Naive thymus-derived CD4-positive, alpha-beta T cell (primary cell): ENCODE measurements at regions not wholly inside any gene's neighbourhood (a gene's known extent, or its start where the extent isn't known, plus 50 kb on each side); places are given as distances from the start of the nearest gene placed in this dataset.

Experiments
- ATAC-seq: fragments of 150-1000 bp; cut with Tn5 transposase; 2 replicates; pipeline ENCODE4 v1.10.0; 2021; ENCODE audit warnings: mild to moderate bottlenecking, moderate library complexity
- CTCF ChIA-PET: fragments of 350-600 bp; sonication (Branson Sonifier 250); formaldehyde crosslinking; loops from one replicate; lab custom pipeline; 2021; ENCODE audit warnings: antibody characterized with exemption; lab: Charles Lee
- POLR2A ChIA-PET: fragments of 350-600 bp; sonication (Branson Sonifier 250); formaldehyde crosslinking; loops from one replicate; lab custom pipeline; 2021; ENCODE audit warnings: antibody characterized with exemption, inconsistent platforms; lab: Charles Lee
- DNase-seq, 9 donors: peaks; one replicate each; pipeline versions ENCODE4 v3.0.0 to v3.0.0-alpha.2; 2020 to 2022; ENCODE audit warnings: mixed read lengths in 1 of 9
- H3K27ac ChIP-seq: one replicate; pipeline ENCODE4 v1.7.0; 2013; ENCODE audit warnings: mild to moderate bottlenecking, low read depth, low read length, moderate library complexity
- H3K27me3 ChIP-seq, 2 donors: one replicate each; pipeline ENCODE4 v1.7.0; 2013; ENCODE audit warnings: low read length in 2 of 2, mild to moderate bottlenecking in 2 of 2, moderate library complexity in 2 of 2; ENCODE audit not compliant: control insufficient read depth in 2 of 2, insufficient read depth in 2 of 2
- H3K36me3 ChIP-seq, 3 experiments: 1 replicate in 2 of 3; 2 replicates in 1 of 3; pipeline ENCODE4 v1.7.0; 2013; ENCODE audit warnings: low read length in 3 of 3, mild to moderate bottlenecking in 3 of 3, moderate library complexity in 1 of 3; ENCODE audit not compliant: insufficient read depth in 3 of 3, control insufficient read depth in 2 of 3
- H3K4me1 ChIP-seq, 2 donors: one replicate each; pipeline ENCODE4 v1.7.0; 2013; ENCODE audit warnings: low read length in 2 of 2, mild to moderate bottlenecking in 2 of 2, moderate library complexity in 1 of 2; ENCODE audit not compliant: control insufficient read depth in 2 of 2, insufficient read depth in 2 of 2
- H3K4me3 ChIP-seq: 2 replicates; pipeline ENCODE4 v1.7.0; 2013; ENCODE audit warnings: mild to moderate bottlenecking, low read length
- H3K9me3 ChIP-seq, 3 experiments: 1 replicate in 2 of 3; 2 replicates in 1 of 3; pipeline ENCODE4 v1.7.0; 2013; ENCODE audit warnings: low read length in 3 of 3; ENCODE audit not compliant: control insufficient read depth in 2 of 3
- H3K27ac Mint-ChIP-seq, 9 donors: one replicate each; pipeline ENCODE4 v1.8.0; 2020 to 2022; ENCODE audit warnings: mixed read lengths in 9 of 9, mild to moderate bottlenecking in 8 of 9, moderate library complexity in 5 of 9, inconsistent platforms in 2 of 9
- H3K27me3 Mint-ChIP-seq, 5 donors: one replicate each; pipeline ENCODE4 v1.8.0; 2021 to 2022; ENCODE audit warnings: mixed read lengths in 5 of 5, mild to moderate bottlenecking in 1 of 5
- H3K36me3 Mint-ChIP-seq, 5 donors: one replicate each; pipeline ENCODE4 v1.8.0; 2020 to 2022; ENCODE audit warnings: mixed read lengths in 5 of 5, mild to moderate bottlenecking in 3 of 5, inconsistent platforms in 1 of 5
- H3K4me1 Mint-ChIP-seq, 7 donors: one replicate each; pipeline ENCODE4 v1.8.0; 2020 to 2022; ENCODE audit warnings: mixed read lengths in 7 of 7, mild to moderate bottlenecking in 3 of 7, inconsistent platforms in 1 of 7
- H3K4me3 Mint-ChIP-seq, 10 donors: one replicate each; pipeline ENCODE4 v1.8.0; 2020 to 2022; ENCODE audit warnings: mild to moderate bottlenecking in 10 of 10, mixed read lengths in 10 of 10, moderate library complexity in 6 of 10, inconsistent platforms in 2 of 10
- H3K9me3 Mint-ChIP-seq, 11 donors: one replicate each; pipeline ENCODE4 v1.8.0; 2020 to 2022; ENCODE audit warnings: mixed read lengths in 11 of 11, mild to moderate bottlenecking in 4 of 11, inconsistent platforms in 1 of 11, moderate library complexity in 1 of 11
- intact Hi-C, 2 donors: fragments of 100-400 bp; cut with micrococcal nuclease; formaldehyde crosslinking; loops; one replicate each; pipeline ENCODE4 v1.15.1; 2023

- peaks cover 0 to 3% (median 0%) of the 10 kb centered on the region in 3 experiments for H3K9me3 ChIP-seq
- H3K4me3 ChIP-seq = no peak overlapping the region
- Mint-ChIP-seq H3K36me3 (peaks cover 0 to 6% (median 0%) of the 10 kb centered on the region in 5 donors), H3K4me3 (no peak overlapping the region), H3K9me3 (peaks cover 0 to 7% (median 4%) of the 10 kb centered on the region in 11 donors), H3K4me1 (no peaks in the 10 kb centered on the region), H3K27me3 (peaks cover 0 to 26% (median 16%) of the 10 kb centered on the region in 5 donors), H3K27ac (no peak overlapping the region)
- ChIA-PET CTCF (no interaction called here), POLR2A (no interaction called here)
- ATAC-seq (no peak), DNase-seq (no peak)
- H3K36me3 ChIP-seq = no peaks in the 10 kb centered on the region
- H3K27me3 ChIP-seq = no peaks in the 10 kb centered on the region
- no peaks in the 10 kb centered on the region for H3K4me1 ChIP-seq
- intact Hi-C loops = no loop called here
- H3K27ac ChIP-seq = no peak overlapping the region
These were observed 90.5 kb upstream of the SMIM21 start for GRCh38 chr18:75518007-75518406.

- DNase-seq (no peak), ATAC-seq (no peak)
- Mint-ChIP-seq H3K27me3 (peaks cover 0 to 28% (median 16%) of the 10 kb centered on the region in 5 donors), H3K9me3 (peaks cover 0 to 14% (median 9%) of the 10 kb centered on the region in 11 donors), H3K36me3 (peaks cover 0 to 6% (median under 1%) of the 10 kb centered on the region in 5 donors), H3K4me1 (no peaks in the 10 kb centered on the region), H3K27ac (no peak overlapping the region), H3K4me3 (no peak overlapping the region)
- intact Hi-C loops = no loop called here
- Histone ChIP-seq H3K27ac (no peak overlapping the region), H3K9me3 (peaks cover 0 to 3% (median 0%) of the 10 kb centered on the region in 3 experiments), H3K27me3 (no peaks in the 10 kb centered on the region), H3K36me3 (no peaks in the 10 kb centered on the region), H3K4me3 (no peak overlapping the region), H3K4me1 (no peaks in the 10 kb centered on the region)
- ChIA-PET CTCF (no interaction called here), POLR2A (no interaction called here)
These were observed 89.8 kb upstream of the SMIM21 start for GRCh38 chr18:75517286-75517685.

DNA sequence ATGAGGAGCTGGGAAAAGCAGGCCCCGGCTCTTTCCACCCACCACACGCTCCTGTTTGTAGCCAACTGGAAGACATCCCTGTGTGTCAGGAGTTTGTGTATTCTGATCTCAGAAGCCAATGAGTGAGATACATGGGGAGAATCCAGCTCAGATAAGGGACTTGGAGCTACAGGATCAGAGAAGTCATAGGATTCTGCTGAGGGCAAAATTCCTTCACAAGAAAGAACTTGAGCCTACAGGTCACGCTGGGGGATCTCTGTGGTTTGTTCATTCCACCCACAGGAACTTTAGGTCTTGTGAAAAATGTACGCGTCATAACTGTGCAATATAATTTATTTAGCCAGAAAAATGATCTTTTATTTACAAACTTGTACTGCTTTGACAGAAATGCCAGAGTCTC is 80.1 kb upstream of the SMIM21 start:
- Histone ChIP-seq H3K4me3 (no peak overlapping the region), H3K27me3 (no peaks in the 10 kb centered on the region), H3K4me1 (no peaks in the 10 kb centered on the region), H3K27ac (no peak overlapping the region), H3K9me3 (no peaks in the 10 kb centered on the region), H3K36me3 (no peaks in the 10 kb centered on the region)
- Mint-ChIP-seq H3K36me3 (peaks cover 0 to 10% (median 3%) of the 10 kb centered on the region in 5 donors), H3K4me1 (no peaks in the 10 kb centered on the region), H3K4me3 (no peak overlapping the region), H3K9me3 (peaks cover 3 to 19% (median 10%) of the 10 kb centered on the region in 11 donors), H3K27ac (no peak overlapping the region), H3K27me3 (peaks cover 0 to 47% (median 24%) of the 10 kb centered on the region in 5 donors)
- no peak for DNase-seq
- ChIA-PET POLR2A (no interaction called here), CTCF (interaction anchor here (1.4 kb wide), 1 partner anchor 8 kb away, joined by 3 read pairs; no protein-coding TSS in a partner anchor)
- ATAC-seq = no peak
- intact Hi-C loops = no loop called here

DNA sequence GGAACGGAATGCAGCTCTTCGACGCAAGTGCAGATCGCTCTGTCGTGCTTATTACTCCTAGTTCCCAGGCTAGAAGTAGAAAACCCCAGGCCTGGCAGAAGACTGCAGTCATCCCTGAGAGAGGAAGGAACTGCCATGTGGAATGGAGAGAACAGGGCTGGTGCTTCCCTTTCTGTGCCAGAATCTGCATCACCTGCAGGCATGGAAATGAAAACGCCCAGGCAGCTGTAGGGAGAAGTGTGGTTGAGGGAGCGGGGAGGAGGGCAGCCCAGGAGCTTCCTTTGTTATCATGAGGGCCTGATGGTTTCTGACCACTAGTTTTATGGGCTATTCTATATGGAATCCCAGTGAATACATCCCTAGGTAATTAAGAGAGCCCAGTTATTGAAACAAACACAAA is 79.4 kb upstream of the SMIM21 start:
- no peak overlapping the region for H3K27ac ChIP-seq
- H3K9me3 Mint-ChIP-seq = peaks cover 0 to 12% (median 5%) of the 10 kb centered on the region in 11 donors
- CTCF ChIA-PET = no interaction called here

GRCh38 chr18:75504469-75504868 is 77.0 kb upstream of the SMIM21 start:
- POLR2A ChIA-PET = no interaction called here
- no peak overlapping the region for H3K27ac Mint-ChIP-seq
- no peaks in the 10 kb centered on the region for H3K4me1 Mint-ChIP-seq
- H3K4me3 Mint-ChIP-seq = no peak overlapping the region
- Histone ChIP-seq H3K4me3 (no peak overlapping the region), H3K36me3 (no peaks in the 10 kb centered on the region), H3K27me3 (peaks cover 0 to 4% of the 10 kb centered on the region in 2 donors), H3K27ac (no peak overlapping the region), H3K9me3 (no peaks in the 10 kb centered on the region), H3K4me1 (no peaks in the 10 kb centered on the region)
- DNase-seq (no peak), ATAC-seq (no peak)
- intact Hi-C loops = no loop called here
- H3K36me3 Mint-ChIP-seq = no peaks in the 10 kb centered on the region
- H3K9me3 Mint-ChIP-seq = peaks cover 0 to 3% (median 0%) of the 10 kb centered on the region in 11 donors
- peaks cover 7 to 57% (median 34%) of the 10 kb centered on the region in 5 donors for H3K27me3 Mint-ChIP-seq
- CTCF ChIA-PET = no interaction called here

More for the DNA sequence above, 79.4 kb upstream of the SMIM21 start:
- POLR2A ChIA-PET = no interaction called here
- Mint-ChIP-seq H3K4me3 (no peak overlapping the region), H3K36me3 (peaks cover 0 to 10% (median 0%) of the 10 kb centered on the region in 5 donors), H3K27me3 (peaks cover 3 to 49% (median 30%) of the 10 kb centered on the region in 5 donors), H3K27ac (no peak overlapping the region), H3K4me1 (no peaks in the 10 kb centered on the region)
- intact Hi-C loops = no loop called here
- no peaks in the 10 kb centered on the region for H3K27me3 ChIP-seq
- H3K9me3 ChIP-seq = no peaks in the 10 kb centered on the region
- no peaks in the 10 kb centered on the region for H3K36me3 ChIP-seq
- no peaks in the 10 kb centered on the region for H3K4me1 ChIP-seq
- DNase-seq (no peak), ATAC-seq (no peak)
- H3K4me3 ChIP-seq = no peak overlapping the region

DNA sequence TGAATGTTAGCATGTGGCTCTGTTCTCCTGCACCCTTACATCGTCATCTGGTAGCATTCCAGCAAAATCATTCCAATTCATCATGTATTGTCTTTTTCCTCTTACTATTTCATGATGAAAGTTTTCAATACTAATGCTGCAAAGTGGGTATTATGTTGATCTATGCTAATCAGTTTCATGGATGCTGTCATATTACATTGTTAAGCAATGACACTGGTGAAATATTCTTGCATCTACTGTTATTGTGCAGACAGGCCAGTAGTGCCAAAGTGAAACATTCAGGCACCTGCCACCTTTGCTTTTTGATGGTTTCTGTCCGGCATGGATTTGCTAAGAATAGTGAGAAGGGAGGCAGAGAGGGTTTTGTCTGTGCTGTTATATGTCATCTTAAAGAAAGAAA is 76.1 kb upstream of the SMIM21 start:
- ChIA-PET CTCF (no interaction called here), POLR2A (no interaction called here)
- ATAC-seq = no peak
- H3K4me3 ChIP-seq = no peak overlapping the region
- Mint-ChIP-seq H3K27me3 (peaks cover 10 to 53% (median 40%) of the 10 kb centered on the region in 5 donors), H3K4me1 (no peaks in the 10 kb centered on the region), H3K36me3 (no peaks in the 10 kb centered on the region), H3K9me3 (no peaks in the 10 kb centered on the region), H3K27ac (no peak overlapping the region), H3K4me3 (no peak overlapping the region)
- intact Hi-C loops = no loop called here
- no peaks in the 10 kb centered on the region for H3K4me1 ChIP-seq
- H3K27ac ChIP-seq = no peak overlapping the region
- no peak for DNase-seq
- H3K27me3 ChIP-seq = peaks cover 0 to 4% of the 10 kb centered on the region in 2 donors
- no peaks in the 10 kb centered on the region for H3K36me3 ChIP-seq
- no peaks in the 10 kb centered on the region for H3K9me3 ChIP-seq

GRCh38 chr18:75502286-75502685 is 74.8 kb upstream of the SMIM21 start:
- POLR2A ChIA-PET = no interaction called here
- H3K27me3 ChIP-seq = peaks cover 0 to 4% of the 10 kb centered on the region in 2 donors
- no peaks in the 10 kb centered on the region for H3K4me1 ChIP-seq
- no peak for ATAC-seq
- H3K4me1 Mint-ChIP-seq = no peaks in the 10 kb centered on the region
- H3K9me3 ChIP-seq = no peaks in the 10 kb centered on the region
- H3K27ac Mint-ChIP-seq = no peak overlapping the region
- H3K27me3 Mint-ChIP-seq = peaks cover 12 to 58% (median 41%) of the 10 kb centered on the region in 5 donors
- H3K36me3 Mint-ChIP-seq = no peaks in the 10 kb centered on the region
- no peaks in the 10 kb centered on the region for H3K9me3 Mint-ChIP-seq
- no peak overlapping the region for H3K4me3 Mint-ChIP-seq
- no peaks in the 10 kb centered on the region for H3K36me3 ChIP-seq
- CTCF ChIA-PET = no interaction called here
- DNase-seq = no peak
- no peak overlapping the region for H3K27ac ChIP-seq
- intact Hi-C loops = no loop called here
- H3K4me3 ChIP-seq = no peak overlapping the region
